ENCODE measurements at regions not wholly inside any gene's neighbourhood (a gene's known extent, or its start where the extent isn't known, plus 50 kb on each side); places are given as distances from the start of the nearest gene placed in this dataset.
"Not testable (repeated sequence)": the region's sequence is repeated elsewhere in the genome, so short reads cannot be mapped to it uniquely, and the experiment has no call there.

- DNase-seq: no peak
Measured at GRCh38 chr2:15810477-15811150, 129.7 kb upstream of the MYCN start.

DNA sequence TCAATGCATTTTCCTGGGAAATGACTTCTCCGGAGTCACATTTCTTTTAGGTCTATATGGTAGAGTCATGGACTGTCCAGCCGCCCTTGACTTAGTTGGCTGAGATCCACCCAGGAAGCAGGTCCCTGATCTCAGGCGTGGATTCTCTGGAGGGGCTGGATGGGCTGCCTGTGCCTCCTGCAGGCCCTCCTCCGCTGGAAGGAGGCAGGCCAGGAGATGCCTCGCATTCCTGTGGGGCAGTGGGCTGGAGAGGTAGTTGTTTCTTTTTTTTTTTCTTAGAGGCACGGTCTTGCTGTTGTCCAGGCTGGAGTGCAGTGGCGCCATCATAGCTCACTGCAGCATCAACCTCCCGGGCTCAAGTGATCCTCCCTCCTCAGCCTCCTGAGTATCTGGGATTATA lies 129.0 kb upstream of the MYCN start:
- no peak for DNase-seq

DNA sequence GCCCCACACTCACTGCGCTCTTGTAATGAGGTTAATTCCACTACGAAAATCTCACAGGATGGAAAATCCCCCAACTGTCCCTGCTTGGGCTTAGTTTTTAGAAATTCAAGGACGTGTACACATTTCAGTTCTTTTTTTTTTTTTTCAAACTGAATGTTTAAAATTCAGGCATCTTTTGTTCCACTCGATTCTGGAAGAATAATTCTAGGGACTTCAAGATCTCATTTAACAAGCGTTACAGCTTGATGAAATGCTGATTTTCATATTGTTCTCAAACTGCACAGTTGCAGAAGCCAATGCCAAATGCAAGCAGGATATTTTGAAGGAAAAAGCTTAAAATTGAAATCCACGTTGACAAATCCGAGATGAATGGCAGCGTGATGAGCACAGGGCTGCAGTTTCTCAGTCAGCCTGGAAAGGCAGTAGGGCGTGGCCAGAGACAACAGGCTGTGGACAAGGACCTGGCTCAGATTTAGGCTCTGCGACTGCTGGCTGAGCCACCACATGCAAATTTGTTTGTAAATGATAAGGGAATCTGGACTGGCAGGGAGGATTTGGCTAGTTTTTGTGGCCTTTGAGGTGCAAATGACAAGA lies 128.1 kb upstream of the MYCN start:
- no peak for DNase-seq

- DNase-seq: no peak
Measured at GRCh38 chr2:15813481-15814266, 126.7 kb upstream of the MYCN start.

DNA sequence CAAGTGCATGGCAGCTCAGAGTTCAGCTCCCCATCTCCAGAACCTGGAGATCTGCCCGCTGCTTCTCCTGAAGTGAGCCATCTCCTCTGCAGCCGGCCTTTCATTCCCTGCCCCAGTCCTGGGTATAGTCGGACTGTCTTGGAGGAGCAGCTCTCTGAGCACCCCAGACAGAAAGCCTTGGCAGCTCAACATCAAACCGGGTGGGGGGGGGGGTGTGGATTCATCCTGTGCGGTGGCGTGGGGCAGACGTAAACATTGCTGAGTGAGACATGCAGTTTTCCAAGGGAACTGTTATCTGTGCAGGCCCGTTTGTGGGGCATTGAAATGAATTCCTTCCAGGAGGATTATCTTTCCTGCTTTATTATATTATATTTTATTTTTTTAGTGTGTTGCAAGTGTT lies 125.9 kb upstream of the MYCN start:
- DNase-seq: no peak

DNA sequence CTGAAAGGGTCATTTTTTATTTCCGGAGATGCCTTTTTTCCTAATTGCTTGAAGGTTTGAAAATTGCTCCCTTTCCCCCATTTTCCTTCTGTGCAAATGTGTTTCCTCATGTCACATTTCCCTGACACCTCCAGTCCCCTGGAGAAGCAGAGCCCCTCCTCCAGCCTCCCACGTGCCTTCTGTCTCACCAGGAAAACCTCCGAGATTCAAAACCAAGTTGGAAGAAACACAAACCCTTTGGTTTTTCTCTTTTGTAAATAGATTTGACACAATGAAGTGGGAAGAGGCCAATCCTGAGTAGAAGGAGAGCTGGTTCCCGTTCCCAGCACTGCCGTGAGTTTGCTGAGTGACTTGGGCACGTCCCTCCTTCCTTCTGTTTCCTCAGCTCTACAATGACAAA lies 125.4 kb upstream of the MYCN start:
- no peak for DNase-seq

- no peak for DNase-seq
Measured at GRCh38 chr2:15816226-15816625, 124.1 kb upstream of the MYCN start.

DNA sequence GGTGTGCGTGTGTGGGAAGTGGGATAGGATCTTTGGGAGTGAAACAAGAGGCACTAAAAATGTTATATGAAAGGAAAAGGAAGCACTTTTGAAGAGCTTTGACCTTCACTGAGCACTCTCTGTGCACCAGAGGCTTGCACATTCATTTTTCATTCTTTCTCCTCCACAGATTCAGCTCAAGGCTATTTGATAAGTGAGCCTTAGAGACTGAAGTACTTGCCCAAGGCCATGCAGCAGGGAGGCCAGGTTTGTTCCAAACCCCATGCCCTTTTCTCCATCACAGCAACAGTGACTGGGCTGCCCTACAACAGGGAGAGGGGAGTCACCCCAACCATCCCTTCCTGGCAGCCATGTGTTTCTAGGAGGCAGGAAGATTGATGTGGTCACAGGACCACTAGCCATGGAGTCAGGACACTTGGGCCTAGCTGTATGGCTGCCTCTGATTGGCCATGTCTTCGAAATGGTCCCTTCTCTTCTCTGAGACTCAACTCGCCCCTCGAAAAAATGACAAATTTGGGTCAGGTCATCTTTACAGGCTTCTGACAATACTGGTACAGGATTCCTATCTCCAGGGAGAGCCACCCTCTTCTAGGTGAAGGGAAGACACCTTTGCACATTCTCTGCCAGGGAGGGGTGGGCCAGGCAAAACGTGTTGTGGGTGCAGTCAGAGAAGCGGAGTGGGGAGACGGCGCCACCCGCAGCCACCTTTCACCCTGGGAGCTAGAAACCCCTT lies 123.5 kb upstream of the MYCN start:
- DNase-seq: no peak

DNA sequence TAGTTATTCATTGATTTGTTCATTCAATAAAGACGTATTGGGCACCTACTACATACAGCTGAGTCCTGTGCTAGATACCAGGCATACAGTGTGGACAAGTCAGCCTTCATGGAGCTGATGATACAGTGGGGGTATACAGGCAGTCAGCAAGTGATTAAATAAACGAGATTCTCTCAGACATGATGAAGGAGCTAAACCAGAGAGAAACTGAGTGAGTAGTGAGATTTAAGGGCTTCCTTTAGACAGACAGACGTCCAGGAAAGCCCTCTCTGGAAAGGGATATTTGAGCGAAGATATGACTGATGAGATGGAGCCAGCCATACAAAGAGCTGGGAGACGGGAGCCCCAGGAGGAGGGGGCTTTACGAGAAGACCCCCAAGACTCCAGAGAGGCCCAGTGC lies 122.6 kb upstream of the MYCN start:
- DNase-seq: no peak

DNA sequence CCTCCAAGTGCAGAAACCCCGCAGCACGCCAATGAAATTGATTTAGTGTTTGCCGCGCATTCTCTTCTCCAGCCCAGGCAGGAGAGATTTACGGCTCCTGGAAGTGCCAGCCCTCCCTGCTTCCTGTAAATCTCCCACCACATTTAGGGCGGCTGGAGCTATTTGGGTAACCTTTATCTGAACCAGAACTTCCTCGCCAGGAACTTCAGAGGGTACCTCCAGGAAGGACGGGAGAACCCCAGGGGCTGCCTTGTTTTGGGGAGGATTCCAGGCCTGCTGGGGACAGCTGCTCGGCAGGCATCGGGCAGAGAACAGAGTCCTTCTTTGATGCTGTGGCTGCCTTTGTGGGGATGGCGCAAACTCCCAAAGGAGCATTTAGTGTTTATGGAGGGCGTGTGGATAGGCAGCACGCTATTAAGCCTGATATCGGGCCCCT lies 122.0 kb upstream of the MYCN start:
- no peak for DNase-seq

DNA sequence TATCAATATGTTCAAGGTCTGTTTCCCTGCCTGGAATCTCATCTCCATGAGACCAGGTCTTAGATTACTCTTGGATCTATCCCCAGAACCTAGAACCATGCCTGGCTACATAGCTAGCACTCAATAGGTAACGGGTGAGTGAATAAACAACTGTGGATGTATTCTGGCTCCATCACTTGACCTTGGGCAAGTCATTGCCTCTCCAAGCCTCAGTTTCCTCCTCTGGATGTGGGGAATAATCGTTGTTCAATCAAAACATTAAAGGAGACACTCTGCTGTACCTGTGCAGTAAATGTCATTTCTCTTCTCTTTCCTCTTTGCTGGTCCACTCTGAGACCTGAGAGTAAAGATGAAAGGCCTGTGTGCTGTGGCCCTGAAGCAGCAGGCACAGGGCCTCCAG lies 121.5 kb upstream of the MYCN start:
- DNase-seq: no peak

- DNase-seq: no peak
Measured at GRCh38 chr2:15819562-15820256, 120.6 kb upstream of the MYCN start.

GRCh38 chr2:15820257-15820566 lies 120.1 kb upstream of the MYCN start:
- no peak for DNase-seq

GRCh38 chr2:15820927-15821326 lies 119.4 kb upstream of the MYCN start:
- no peak for DNase-seq

GRCh38 chr2:15822151-15823044 lies 118.0 kb upstream of the MYCN start:
- no peak for DNase-seq

GRCh38 chr2:15823459-15824396 lies 116.6 kb upstream of the MYCN start:
- no peak for DNase-seq

- not testable (repeated sequence) for DNase-seq
Measured at GRCh38 chr2:15824467-15824866, 115.9 kb upstream of the MYCN start.

- no peak for DNase-seq
Measured at GRCh38 chr2:15825276-15825980, 114.9 kb upstream of the MYCN start.

- peak; percentile 13 for DNase-seq
Measured at GRCh38 chr2:15826273-15826717, 114.1 kb upstream of the MYCN start.

GRCh38 chr2:15827001-15827400 lies 113.3 kb upstream of the MYCN start:
- no peak for DNase-seq
